ENCODE measurements at regions not wholly inside any gene's neighbourhood (a gene's known extent, or its start where the extent isn't known, plus 50 kb on each side); places are given as distances from the start of the nearest gene placed in this dataset.

GRCh38 chr1:239467730-239468129 is 81.4 kb downstream of the CHRM3 start:
- H2AFZ ChIP-seq = no peak overlapping the region
- H3K9me3 ChIP-seq (ENCODE audit: control insufficient read depth, low read length) = no peaks in the 10 kb centered on the region
- H3K36me3 ChIP-seq (ENCODE audit: control insufficient read depth, insufficient read depth, low read length) = no peaks in the 10 kb centered on the region
- H3K79me2 ChIP-seq = no peaks in the 10 kb centered on the region
- no peaks in the 10 kb centered on the region for H3K4me1 ChIP-seq
- TF ChIP-seq, protein P1, sequence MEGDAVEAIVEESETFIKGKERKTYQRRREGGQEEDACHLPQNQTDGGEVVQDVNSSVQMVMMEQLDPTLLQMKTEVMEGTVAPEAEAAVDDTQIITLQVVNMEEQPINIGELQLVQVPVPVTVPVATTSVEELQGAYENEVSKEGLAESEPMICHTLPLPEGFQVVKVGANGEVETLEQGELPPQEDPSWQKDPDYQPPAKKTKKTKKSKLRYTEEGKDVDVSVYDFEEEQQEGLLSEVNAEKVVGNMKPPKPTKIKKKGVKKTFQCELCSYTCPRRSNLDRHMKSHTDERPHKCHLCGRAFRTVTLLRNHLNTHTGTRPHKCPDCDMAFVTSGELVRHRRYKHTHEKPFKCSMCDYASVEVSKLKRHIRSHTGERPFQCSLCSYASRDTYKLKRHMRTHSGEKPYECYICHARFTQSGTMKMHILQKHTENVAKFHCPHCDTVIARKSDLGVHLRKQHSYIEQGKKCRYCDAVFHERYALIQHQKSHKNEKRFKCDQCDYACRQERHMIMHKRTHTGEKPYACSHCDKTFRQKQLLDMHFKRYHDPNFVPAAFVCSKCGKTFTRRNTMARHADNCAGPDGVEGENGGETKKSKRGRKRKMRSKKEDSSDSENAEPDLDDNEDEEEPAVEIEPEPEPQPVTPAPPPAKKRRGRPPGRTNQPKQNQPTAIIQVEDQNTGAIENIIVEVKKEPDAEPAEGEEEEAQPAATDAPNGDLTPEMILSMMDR (IDR thresholded peaks at IDR 0.05) = no peak
- no peak overlapping the region for H3K4me3 ChIP-seq (ENCODE audit: low read depth, low read length)
- H3K4me2 ChIP-seq (ENCODE audit: low read length) = no peak overlapping the region
- no peak overlapping the region for H3K27ac ChIP-seq
- no peak overlapping the region for H3K9ac ChIP-seq
- H3K27me3 ChIP-seq (ENCODE audit: control insufficient read depth, insufficient read depth, low read length) = no peaks in the 10 kb centered on the region

DNA sequence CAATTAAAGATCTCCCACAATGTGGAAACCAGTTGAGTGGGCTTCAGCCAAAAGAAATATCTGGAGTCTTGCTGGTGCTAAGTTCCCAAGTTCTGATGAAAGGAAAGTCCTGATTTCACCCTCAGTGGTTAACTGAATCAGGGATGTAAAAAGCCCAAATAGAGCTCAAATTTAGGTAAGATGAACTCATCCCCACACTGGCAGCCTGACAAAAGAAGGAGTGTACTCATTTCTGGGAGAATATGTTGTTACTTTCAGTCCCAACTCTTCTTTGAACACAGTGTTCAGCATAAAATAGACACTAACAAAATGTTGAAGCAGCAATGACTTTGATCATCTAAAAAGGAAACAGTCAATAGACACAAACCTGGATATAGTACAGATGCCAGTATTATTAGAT is 91.7 kb downstream of the CHRM3 start:
- Histone ChIP-seq H3K4me2 (ENCODE audit: low read length) (no peak overlapping the region), H2AFZ (no peak overlapping the region), H3K27me3 (ENCODE audit: control insufficient read depth, insufficient read depth, low read length) (no peaks in the 10 kb centered on the region), H3K79me2 (no peaks in the 10 kb centered on the region), H3K9me3 (ENCODE audit: control insufficient read depth, low read length) (no peaks in the 10 kb centered on the region), H3K4me1 (no peaks in the 10 kb centered on the region), H3K9ac (no peak overlapping the region), H3K4me3 (ENCODE audit: low read depth, low read length) (no peak overlapping the region), H3K27ac (no peak overlapping the region), H3K36me3 (ENCODE audit: control insufficient read depth, insufficient read depth, low read length) (no peaks in the 10 kb centered on the region)
- TF ChIP-seq, protein P1 (IDR thresholded peaks at IDR 0.05) = no peak

DNA sequence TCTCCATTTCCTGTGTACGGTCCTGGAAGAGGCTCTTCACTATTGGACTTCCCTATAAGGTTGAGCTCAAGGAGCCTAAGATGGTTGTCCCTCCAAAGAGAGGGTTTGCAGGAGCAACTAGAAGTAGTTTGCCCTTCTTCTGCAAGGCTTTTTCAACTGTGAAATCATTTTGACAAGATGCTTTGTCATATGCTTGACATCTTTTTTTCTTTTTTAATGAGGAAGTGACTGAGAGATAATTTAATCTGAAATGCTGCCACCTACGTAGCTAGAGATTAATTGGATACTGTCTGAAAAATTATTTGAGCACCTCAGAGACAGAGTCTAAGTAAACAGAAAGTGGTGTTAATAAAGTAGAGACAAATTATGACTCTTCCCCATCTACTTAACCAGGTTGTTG is 97.0 kb downstream of the CHRM3 start:
- no peaks in the 10 kb centered on the region for H3K9me3 ChIP-seq (ENCODE audit: control insufficient read depth, low read length)
- H3K27me3 ChIP-seq (ENCODE audit: control insufficient read depth, insufficient read depth, low read length) = no peaks in the 10 kb centered on the region
- H3K79me2 ChIP-seq = no peaks in the 10 kb centered on the region
- H3K9ac ChIP-seq = no peak overlapping the region
- no peak overlapping the region for H2AFZ ChIP-seq
- no peaks in the 10 kb centered on the region for H3K4me1 ChIP-seq
- H3K36me3 ChIP-seq (ENCODE audit: control insufficient read depth, insufficient read depth, low read length) = no peaks in the 10 kb centered on the region
- no peak overlapping the region for H3K4me2 ChIP-seq (ENCODE audit: low read length)
- H3K4me3 ChIP-seq (ENCODE audit: low read depth, low read length) = no peak overlapping the region
- TF ChIP-seq, protein P1 (IDR thresholded peaks at IDR 0.05) = no peak
- H3K27ac ChIP-seq = no peak overlapping the region

DNA sequence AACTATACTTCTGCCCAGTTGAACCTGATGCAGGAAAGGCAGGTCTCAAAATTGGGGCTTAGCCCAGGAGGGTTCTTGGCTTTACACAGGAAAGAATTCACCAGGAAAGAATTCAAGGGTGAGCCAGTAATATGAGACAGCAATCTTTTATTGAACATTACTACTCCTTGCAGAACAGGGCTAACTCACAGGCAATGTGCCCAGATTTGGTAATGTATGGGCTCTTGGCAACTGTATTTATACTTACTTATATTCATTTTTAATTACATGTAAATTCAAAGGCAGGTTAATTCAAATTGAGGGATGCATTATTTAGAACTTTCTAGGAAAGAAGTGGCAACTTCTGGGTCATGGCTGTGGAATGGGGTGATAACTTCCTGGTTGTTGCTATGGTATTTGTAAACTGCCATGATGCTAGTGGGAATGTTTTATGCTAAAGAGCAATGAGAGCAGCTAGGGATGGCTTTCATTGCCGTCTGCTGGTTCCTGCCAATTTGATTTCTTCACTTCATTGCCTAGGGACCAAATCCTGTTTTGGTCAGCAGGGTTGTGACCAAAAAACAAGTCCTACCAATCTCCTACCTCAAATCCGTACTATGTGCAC is 107.5 kb downstream of the CHRM3 start:
- TF ChIP-seq, protein P1 (IDR thresholded peaks at IDR 0.05) = no peak
- no peak overlapping the region for H3K4me3 ChIP-seq (ENCODE audit: low read depth, low read length)
- no peak overlapping the region for H3K9ac ChIP-seq
- H3K4me1 ChIP-seq = no peaks in the 10 kb centered on the region
- H3K4me2 ChIP-seq (ENCODE audit: low read length) = no peak overlapping the region
- no peaks in the 10 kb centered on the region for H3K36me3 ChIP-seq (ENCODE audit: control insufficient read depth, insufficient read depth, low read length)
- H3K27ac ChIP-seq = no peak overlapping the region
- H3K27me3 ChIP-seq (ENCODE audit: control insufficient read depth, insufficient read depth, low read length) = no peaks in the 10 kb centered on the region
- no peaks in the 10 kb centered on the region for H3K9me3 ChIP-seq (ENCODE audit: control insufficient read depth, low read length)
- no peak overlapping the region for H2AFZ ChIP-seq
- H3K79me2 ChIP-seq = no peaks in the 10 kb centered on the region

DNA sequence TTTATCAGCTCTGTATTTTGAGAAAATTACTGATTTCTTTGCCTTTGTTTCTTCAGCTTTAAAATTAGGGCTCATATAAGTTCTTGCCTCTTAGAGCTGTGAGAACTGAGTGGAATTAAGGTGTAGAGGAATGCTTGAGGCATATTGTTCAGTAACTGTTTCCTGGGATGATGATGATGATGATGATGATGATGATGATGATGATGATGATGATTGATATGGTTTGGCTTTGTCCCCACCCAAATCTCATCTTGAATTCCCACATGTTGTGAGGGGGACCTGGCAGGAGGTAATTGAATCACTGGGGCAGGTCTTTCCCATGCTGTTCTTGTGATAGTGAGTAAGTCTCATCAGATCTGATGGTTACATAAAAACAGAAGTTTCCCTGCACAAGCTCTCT is 118.7 kb downstream of the CHRM3 start:
- no peaks in the 10 kb centered on the region for H3K79me2 ChIP-seq
- TF ChIP-seq, protein P1 (IDR thresholded peaks at IDR 0.05) = no peak
- no peaks in the 10 kb centered on the region for H3K9me3 ChIP-seq (ENCODE audit: control insufficient read depth, low read length)
- no peak overlapping the region for H2AFZ ChIP-seq
- H3K27ac ChIP-seq = no peak overlapping the region
- no peak overlapping the region for H3K4me3 ChIP-seq (ENCODE audit: low read depth, low read length)
- no peaks in the 10 kb centered on the region for H3K27me3 ChIP-seq (ENCODE audit: control insufficient read depth, insufficient read depth, low read length)
- H3K9ac ChIP-seq = no peak overlapping the region
- H3K36me3 ChIP-seq (ENCODE audit: control insufficient read depth, insufficient read depth, low read length) = no peaks in the 10 kb centered on the region
- no peak overlapping the region for H3K4me2 ChIP-seq (ENCODE audit: low read length)
- H3K4me1 ChIP-seq = no peaks in the 10 kb centered on the region
